ENCODE measurements at regions not wholly inside any gene's neighbourhood (a gene's known extent, or its start where the extent isn't known, plus 50 kb on each side); places are given as distances from the start of the nearest gene placed in this dataset.

GRCh38 chr18:73719611-73720010 is 428.0 kb downstream of the FBXO15 start:
- no peak for ATAC-seq
- no peak for TF ChIP-seq ZNF70 (CRISPR knock-in tag; IDR thresholded peaks at IDR 0.05)
- no peak for TF ChIP-seq CSDC2 (CRISPR knock-in tag; IDR thresholded peaks at IDR 0.05)
- TF ChIP-seq ARNTL (CRISPR knock-in tag; IDR thresholded peaks at IDR 0.05; ENCODE audit: borderline replicate concordance, low read depth): no peak
- TF ChIP-seq TSHZ2 (CRISPR knock-in tag; IDR thresholded peaks at IDR 0.05): no peak
- TF ChIP-seq OSR1 (CRISPR knock-in tag; IDR thresholded peaks at IDR 0.05): no peak
- TF ChIP-seq ZFP30 (CRISPR knock-in tag; IDR thresholded peaks at IDR 0.05): no peak
- no peak for TF ChIP-seq RARB (CRISPR knock-in tag; IDR thresholded peaks at IDR 0.05)
- no peak for TF ChIP-seq BACH2 (CRISPR knock-in tag; IDR thresholded peaks at IDR 0.05; ENCODE audit: borderline replicate concordance)
- no peak for TF ChIP-seq PPARA (CRISPR knock-in tag; IDR thresholded peaks at IDR 0.05; ENCODE audit: borderline replicate concordance)
- no peak for TF ChIP-seq ZFP3 (CRISPR knock-in tag; IDR thresholded peaks at IDR 0.05)
- TF ChIP-seq, protein P1, sequence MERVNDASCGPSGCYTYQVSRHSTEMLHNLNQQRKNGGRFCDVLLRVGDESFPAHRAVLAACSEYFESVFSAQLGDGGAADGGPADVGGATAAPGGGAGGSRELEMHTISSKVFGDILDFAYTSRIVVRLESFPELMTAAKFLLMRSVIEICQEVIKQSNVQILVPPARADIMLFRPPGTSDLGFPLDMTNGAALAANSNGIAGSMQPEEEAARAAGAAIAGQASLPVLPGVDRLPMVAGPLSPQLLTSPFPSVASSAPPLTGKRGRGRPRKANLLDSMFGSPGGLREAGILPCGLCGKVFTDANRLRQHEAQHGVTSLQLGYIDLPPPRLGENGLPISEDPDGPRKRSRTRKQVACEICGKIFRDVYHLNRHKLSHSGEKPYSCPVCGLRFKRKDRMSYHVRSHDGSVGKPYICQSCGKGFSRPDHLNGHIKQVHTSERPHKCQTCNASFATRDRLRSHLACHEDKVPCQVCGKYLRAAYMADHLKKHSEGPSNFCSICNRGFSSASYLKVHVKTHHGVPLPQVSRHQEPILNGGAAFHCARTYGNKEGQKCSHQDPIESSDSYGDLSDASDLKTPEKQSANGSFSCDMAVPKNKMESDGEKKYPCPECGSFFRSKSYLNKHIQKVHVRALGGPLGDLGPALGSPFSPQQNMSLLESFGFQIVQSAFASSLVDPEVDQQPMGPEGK (CRISPR knock-in tag; IDR thresholded peaks at IDR 0.05; ENCODE audit: borderline replicate concordance): no peak
- no peak for TF ChIP-seq ZC3H10 (CRISPR knock-in tag; IDR thresholded peaks at IDR 0.05)
- TF ChIP-seq, protein P2, sequence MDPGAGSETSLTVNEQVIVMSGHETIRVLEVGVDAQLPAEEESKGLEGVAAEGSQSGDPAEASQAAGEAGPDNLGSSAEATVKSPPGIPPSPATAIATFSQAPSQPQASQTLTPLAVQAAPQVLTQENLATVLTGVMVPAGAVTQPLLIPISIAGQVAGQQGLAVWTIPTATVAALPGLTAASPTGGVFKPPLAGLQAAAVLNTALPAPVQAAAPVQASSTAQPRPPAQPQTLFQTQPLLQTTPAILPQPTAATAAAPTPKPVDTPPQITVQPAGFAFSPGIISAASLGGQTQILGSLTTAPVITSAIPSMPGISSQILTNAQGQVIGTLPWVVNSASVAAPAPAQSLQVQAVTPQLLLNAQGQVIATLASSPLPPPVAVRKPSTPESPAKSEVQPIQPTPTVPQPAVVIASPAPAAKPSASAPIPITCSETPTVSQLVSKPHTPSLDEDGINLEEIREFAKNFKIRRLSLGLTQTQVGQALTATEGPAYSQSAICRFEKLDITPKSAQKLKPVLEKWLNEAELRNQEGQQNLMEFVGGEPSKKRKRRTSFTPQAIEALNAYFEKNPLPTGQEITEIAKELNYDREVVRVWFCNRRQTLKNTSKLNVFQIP (CRISPR knock-in tag; IDR thresholded peaks at IDR 0.05; ENCODE audit: borderline replicate concordance, low read depth): no peak
- TF ChIP-seq, protein P3, sequence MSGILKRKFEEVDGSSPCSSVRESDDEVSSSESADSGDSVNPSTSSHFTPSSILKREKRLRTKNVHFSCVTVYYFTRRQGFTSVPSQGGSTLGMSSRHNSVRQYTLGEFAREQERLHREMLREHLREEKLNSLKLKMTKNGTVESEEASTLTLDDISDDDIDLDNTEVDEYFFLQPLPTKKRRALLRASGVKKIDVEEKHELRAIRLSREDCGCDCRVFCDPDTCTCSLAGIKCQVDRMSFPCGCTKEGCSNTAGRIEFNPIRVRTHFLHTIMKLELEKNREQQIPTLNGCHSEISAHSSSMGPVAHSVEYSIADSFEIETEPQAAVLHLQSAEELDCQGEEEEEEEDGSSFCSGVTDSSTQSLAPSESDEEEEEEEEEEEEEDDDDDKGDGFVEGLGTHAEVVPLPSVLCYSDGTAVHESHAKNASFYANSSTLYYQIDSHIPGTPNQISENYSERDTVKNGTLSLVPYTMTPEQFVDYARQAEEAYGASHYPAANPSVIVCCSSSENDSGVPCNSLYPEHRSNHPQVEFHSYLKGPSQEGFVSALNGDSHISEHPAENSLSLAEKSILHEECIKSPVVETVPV (CRISPR knock-in tag; IDR thresholded peaks at IDR 0.05): no peak
- no peak for TF ChIP-seq ESRRG (CRISPR knock-in tag; IDR thresholded peaks at IDR 0.05)

GRCh38 chr18:73717570-73717969 is 430.1 kb downstream of the FBXO15 start:
- peak; percentile 80 for ATAC-seq
- TF ChIP-seq TOX (CRISPR knock-in tag; IDR thresholded peaks at IDR 0.05; ENCODE audit: borderline replicate concordance) (peak; percentile 71; the same call in 1 of the 2 replicates), CSDC2 (CRISPR knock-in tag; IDR thresholded peaks at IDR 0.05) (no peak)

GRCh38 chr18:73715210-73715670 is 432.4 kb downstream of the FBXO15 start:
- TF ChIP-seq, protein P1 (CRISPR knock-in tag; IDR thresholded peaks at IDR 0.05; ENCODE audit: borderline replicate concordance): no peak
- TF ChIP-seq TOX (CRISPR knock-in tag; IDR thresholded peaks at IDR 0.05; ENCODE audit: borderline replicate concordance) (no peak), BACH2 (CRISPR knock-in tag; IDR thresholded peaks at IDR 0.05; ENCODE audit: borderline replicate concordance) (no peak), ZC3H10 (CRISPR knock-in tag; IDR thresholded peaks at IDR 0.05) (no peak), PPARA (CRISPR knock-in tag; IDR thresholded peaks at IDR 0.05; ENCODE audit: borderline replicate concordance) (no peak), ZFP30 (CRISPR knock-in tag; IDR thresholded peaks at IDR 0.05) (no peak), TCF4 (CRISPR knock-in tag; IDR thresholded peaks at IDR 0.05; ENCODE audit: borderline replicate concordance) (no peak), ZNF8 (CRISPR knock-in tag; IDR thresholded peaks at IDR 0.05) (no peak), ISL1 (CRISPR knock-in tag; IDR thresholded peaks at IDR 0.05) (no peak), CSDC2 (CRISPR knock-in tag; IDR thresholded peaks at IDR 0.05) (no peak), SNAI2 (CRISPR knock-in tag; IDR thresholded peaks at IDR 0.05) (no peak), ZFP3 (CRISPR knock-in tag; IDR thresholded peaks at IDR 0.05) (no peak), ZNF70 (CRISPR knock-in tag; IDR thresholded peaks at IDR 0.05) (no peak), CREB5 (CRISPR knock-in tag; IDR thresholded peaks at IDR 0.05; ENCODE audit: low read depth) (no peak)
- TF ChIP-seq, protein P3 (CRISPR knock-in tag; IDR thresholded peaks at IDR 0.05): no peak
- TF ChIP-seq, protein P2 (CRISPR knock-in tag; IDR thresholded peaks at IDR 0.05; ENCODE audit: borderline replicate concordance, low read depth): no peak
- peak; percentile 67 for ATAC-seq
